Activated CD4-positive, alpha-beta memory T cell treated with anti-CD3 and anti-CD28 coated beads for 36 hours (primary cell): ENCODE measurements at regions not wholly inside any gene's neighbourhood (a gene's known extent, or its start where the extent isn't known, plus 50 kb on each side); places are given as distances from the start of the nearest gene placed in this dataset.

Experiments
- CTCF ChIA-PET: fragments of 350-600 bp; sonication (Branson Sonifier 250); formaldehyde crosslinking; loops from one replicate; lab custom pipeline; 2021; ENCODE audit warnings: antibody characterized with exemption, inconsistent platforms; lab: Charles Lee
- POLR2A ChIA-PET: fragments of 350-600 bp; sonication (Branson Sonifier 250); formaldehyde crosslinking; loops from one replicate; lab custom pipeline; 2021; ENCODE audit warnings: antibody characterized with exemption; lab: Charles Lee
- DNase-seq: peaks from one replicate; pipeline ENCODE4 v3.0.0-alpha.2; 2020
- H3K27ac Mint-ChIP-seq: one replicate; pipeline ENCODE4 v1.8.0; 2021; ENCODE audit warnings: mixed read lengths
- H3K27me3 Mint-ChIP-seq: one replicate; pipeline ENCODE4 v1.8.0; 2021; ENCODE audit warnings: mixed read lengths
- H3K36me3 Mint-ChIP-seq: one replicate; pipeline ENCODE4 v1.8.0; 2021; ENCODE audit warnings: mixed read lengths
- H3K4me1 Mint-ChIP-seq: one replicate; pipeline ENCODE4 v1.8.0; 2021; ENCODE audit warnings: low read depth, mixed read lengths
- H3K4me3 Mint-ChIP-seq: one replicate; pipeline ENCODE4 v1.8.0; 2021; ENCODE audit warnings: mild to moderate bottlenecking, mixed read lengths
- H3K9me3 Mint-ChIP-seq: one replicate; pipeline ENCODE4 v1.8.0; 2021; ENCODE audit warnings: mixed read lengths
- intact Hi-C: fragments of 100-400 bp; cut with micrococcal nuclease; formaldehyde crosslinking; loops from one replicate; pipeline ENCODE4 v1.15.1; 2023

DNA sequence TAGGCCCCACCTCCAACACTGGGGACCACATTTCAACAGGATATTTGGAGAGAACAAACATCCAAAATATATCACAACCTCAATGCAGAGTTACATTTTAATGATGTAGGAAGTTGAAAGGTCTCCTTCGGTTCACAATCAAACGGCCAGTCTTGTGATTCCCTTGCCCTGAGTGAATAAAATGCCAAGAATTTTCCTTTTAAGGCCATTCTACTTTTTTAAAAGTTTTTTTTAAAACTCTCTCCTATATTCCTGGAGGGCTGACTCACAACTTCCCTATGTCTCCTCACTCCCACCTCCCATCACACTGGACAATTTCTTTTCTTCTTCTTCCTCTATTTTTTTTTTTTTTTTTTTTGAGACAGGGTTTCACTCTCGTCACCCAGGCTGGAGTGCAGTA is 693.6 kb upstream of the AUTS2 start:
- no peak overlapping the region for H3K27ac Mint-ChIP-seq
- H3K9me3 Mint-ChIP-seq: peaks cover 16% of the 10 kb centered on the region
- H3K4me3 Mint-ChIP-seq: no peak overlapping the region
- DNase-seq: no peak
- ChIA-PET POLR2A (no interaction called here), CTCF (no interaction called here)
- no peaks in the 10 kb centered on the region for H3K4me1 Mint-ChIP-seq
- no peaks in the 10 kb centered on the region for H3K27me3 Mint-ChIP-seq
- intact Hi-C loops: no loop called here
- H3K36me3 Mint-ChIP-seq: no peaks in the 10 kb centered on the region

DNA sequence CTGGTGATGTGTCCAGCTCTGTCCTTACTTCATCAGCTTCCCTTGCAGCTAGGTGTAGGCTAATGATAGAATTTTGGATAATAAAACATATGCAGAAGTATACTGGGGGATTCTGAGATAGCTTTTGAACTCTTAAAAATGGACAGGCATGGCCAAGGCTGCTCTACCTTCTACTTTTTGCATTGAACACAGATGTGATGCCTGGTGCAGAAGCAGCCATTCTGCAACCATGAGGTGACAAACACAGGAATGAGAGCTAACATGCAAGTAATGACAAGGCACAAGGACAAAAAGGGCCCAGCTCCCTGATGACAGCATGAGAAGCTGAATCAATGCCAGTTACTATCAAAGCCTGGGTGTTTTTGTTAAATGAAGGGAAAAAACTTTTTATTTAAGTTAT is 686.5 kb upstream of the AUTS2 start:
- intact Hi-C loops: no loop called here

DNA sequence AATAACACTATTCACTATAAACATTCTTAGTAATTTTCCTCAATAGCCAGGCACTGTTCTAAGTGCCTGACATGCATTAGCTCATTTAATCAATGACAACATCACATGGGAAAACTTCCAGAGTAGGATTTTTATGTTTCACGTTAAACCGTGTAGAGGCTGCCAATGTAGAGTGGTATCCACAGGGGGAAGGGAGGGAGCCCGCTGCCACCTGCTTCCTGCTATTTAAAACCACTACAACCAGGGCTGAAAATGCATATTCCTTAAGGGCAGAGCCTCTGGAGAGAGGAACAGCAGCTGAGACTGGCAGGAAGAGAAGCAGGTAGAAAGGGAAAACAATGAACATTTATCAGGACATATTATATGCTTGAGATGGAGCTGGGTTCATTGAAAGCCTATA is 684.3 kb upstream of the AUTS2 start:
- Mint-ChIP-seq H3K27ac (no peak overlapping the region), H3K9me3 (peaks cover 25% of the 10 kb centered on the region), H3K4me3 (no peak overlapping the region), H3K27me3 (no peaks in the 10 kb centered on the region), H3K36me3 (no peaks in the 10 kb centered on the region), H3K4me1 (no peaks in the 10 kb centered on the region)
- DNase-seq: no peak
- intact Hi-C loops: no loop called here
- POLR2A ChIA-PET: no interaction called here
- CTCF ChIA-PET: interaction anchor here (0.9 kb wide), 1 partner anchor 33 kb away, joined by 3 read pairs; no protein-coding TSS in a partner anchor

More for the DNA sequence above, 686.5 kb upstream of the AUTS2 start:
- ChIA-PET CTCF (no interaction called here), POLR2A (no interaction called here)
- Mint-ChIP-seq H3K27me3 (no peaks in the 10 kb centered on the region), H3K9me3 (peaks cover 14% of the 10 kb centered on the region), H3K4me1 (no peaks in the 10 kb centered on the region), H3K4me3 (no peak overlapping the region), H3K27ac (no peak overlapping the region), H3K36me3 (no peaks in the 10 kb centered on the region)
- DNase-seq: no peak

DNA sequence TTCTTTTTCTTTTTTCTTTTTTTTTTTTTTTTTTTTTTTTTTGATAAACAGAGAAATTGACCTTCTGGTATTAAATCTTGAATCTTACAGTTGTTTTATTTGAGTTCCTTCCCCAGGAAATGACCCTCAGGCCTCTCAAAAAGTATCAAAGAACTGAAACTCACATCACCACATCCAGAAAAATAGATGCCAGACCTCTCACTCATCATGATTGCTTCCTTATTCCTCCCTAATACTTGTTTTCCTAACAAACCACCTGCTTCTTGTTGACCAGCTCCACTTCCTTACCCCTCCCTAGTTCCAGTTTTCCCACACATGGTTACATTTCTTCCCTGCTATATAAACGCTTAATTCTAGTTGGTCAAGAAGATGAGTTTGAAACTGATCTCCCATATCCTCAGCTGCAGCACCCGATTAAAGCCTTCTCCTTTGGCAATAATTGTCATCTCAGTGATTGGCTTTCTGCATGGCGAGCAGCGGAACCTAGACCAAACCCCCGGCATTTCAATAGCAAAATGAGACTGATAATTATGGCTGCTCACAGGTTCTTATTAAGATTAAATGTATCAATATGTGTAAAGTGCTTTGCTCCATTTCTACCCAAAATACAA is 681.1 kb upstream of the AUTS2 start:
- H3K27ac Mint-ChIP-seq: no peak overlapping the region
- CTCF ChIA-PET: no interaction called here

DNA sequence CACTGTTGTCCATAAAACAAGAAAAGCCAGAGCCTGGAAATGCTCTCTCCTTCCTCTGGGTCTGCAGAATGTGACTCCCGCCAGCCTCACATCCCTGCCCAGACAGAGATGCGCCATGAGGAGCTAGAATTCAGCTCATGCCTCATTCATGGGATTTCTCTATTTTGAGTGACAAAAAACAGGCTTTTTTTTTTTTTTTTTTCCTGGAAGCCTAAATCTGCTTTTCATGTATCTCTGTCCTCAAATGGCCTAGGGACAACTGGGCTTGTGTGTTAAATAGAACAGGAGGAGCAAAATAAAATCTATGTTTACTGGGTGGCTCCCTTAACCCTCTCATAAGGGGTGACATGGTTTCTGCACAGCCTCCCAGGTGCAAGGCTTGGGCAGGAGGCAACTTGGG is 679.7 kb upstream of the AUTS2 start:
- Mint-ChIP-seq H3K4me3 (no peak overlapping the region), H3K27me3 (no peaks in the 10 kb centered on the region), H3K4me1 (no peaks in the 10 kb centered on the region), H3K36me3 (no peaks in the 10 kb centered on the region), H3K27ac (no peak overlapping the region), H3K9me3 (peaks cover 27% of the 10 kb centered on the region)
- intact Hi-C loops: no loop called here
- POLR2A ChIA-PET: no interaction called here
- DNase-seq: no peak
- CTCF ChIA-PET: no interaction called here

More for the DNA sequence above, 681.1 kb upstream of the AUTS2 start:
- no peak for DNase-seq
- H3K4me3 Mint-ChIP-seq: no peak overlapping the region
- H3K4me1 Mint-ChIP-seq: no peaks in the 10 kb centered on the region
- H3K36me3 Mint-ChIP-seq: no peaks in the 10 kb centered on the region
- peaks cover 24% of the 10 kb centered on the region for H3K9me3 Mint-ChIP-seq
- POLR2A ChIA-PET: no interaction called here
- no peaks in the 10 kb centered on the region for H3K27me3 Mint-ChIP-seq
- intact Hi-C loops: no loop called here

DNA sequence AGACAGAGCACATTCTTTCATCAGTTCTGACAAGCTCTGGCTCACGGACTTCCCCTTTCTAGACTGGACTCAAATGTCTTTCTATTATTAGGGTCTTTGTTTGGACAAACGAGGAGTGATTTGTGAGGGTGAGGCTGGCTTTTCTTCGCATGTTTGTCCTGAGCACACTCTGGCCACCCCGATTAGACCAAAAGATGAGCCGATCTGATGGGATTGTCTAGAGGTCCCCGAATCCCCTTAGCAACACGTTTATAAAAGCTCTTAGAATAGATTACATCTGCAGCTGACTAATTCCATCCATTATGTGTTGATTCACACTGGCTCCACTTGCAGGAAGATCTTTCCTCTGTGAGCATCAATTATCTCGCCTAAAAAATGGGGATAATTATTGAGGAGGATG is 675.4 kb upstream of the AUTS2 start:
- H3K4me1 Mint-ChIP-seq: no peaks in the 10 kb centered on the region
- H3K36me3 Mint-ChIP-seq: no peaks in the 10 kb centered on the region
- H3K4me3 Mint-ChIP-seq: no peak overlapping the region
- CTCF ChIA-PET: no interaction called here
- DNase-seq: no peak
- H3K9me3 Mint-ChIP-seq: peaks cover 30% of the 10 kb centered on the region
- no peaks in the 10 kb centered on the region for H3K27me3 Mint-ChIP-seq
- POLR2A ChIA-PET: no interaction called here
- H3K27ac Mint-ChIP-seq: no peak overlapping the region
- intact Hi-C loops: no loop called here

DNA sequence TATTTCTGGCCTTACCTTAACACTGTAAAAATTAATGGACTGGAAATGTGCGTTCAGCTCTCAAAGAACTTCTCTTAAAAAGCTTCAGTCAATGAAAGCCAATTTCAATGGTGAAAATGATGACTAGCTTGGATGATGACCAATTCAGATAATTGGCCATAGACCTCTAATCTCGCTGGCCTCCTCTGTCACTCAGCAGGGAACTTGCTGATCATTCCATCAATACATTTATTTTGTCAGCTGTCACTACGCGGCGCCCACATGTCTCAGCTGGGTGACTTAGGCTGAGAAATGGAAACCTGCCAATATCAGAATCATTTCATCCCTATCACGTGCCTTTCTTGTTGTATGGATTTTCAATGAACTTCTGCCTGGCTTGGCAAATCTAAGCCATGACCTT is 673.0 kb upstream of the AUTS2 start:
- Mint-ChIP-seq H3K27ac (no peak overlapping the region), H3K27me3 (no peaks in the 10 kb centered on the region), H3K36me3 (no peaks in the 10 kb centered on the region), H3K9me3 (peaks cover 25% of the 10 kb centered on the region), H3K4me1 (no peaks in the 10 kb centered on the region), H3K4me3 (no peak overlapping the region)
- ChIA-PET POLR2A (no interaction called here), CTCF (no interaction called here)
- DNase-seq: no peak
- intact Hi-C loops: no loop called here

DNA sequence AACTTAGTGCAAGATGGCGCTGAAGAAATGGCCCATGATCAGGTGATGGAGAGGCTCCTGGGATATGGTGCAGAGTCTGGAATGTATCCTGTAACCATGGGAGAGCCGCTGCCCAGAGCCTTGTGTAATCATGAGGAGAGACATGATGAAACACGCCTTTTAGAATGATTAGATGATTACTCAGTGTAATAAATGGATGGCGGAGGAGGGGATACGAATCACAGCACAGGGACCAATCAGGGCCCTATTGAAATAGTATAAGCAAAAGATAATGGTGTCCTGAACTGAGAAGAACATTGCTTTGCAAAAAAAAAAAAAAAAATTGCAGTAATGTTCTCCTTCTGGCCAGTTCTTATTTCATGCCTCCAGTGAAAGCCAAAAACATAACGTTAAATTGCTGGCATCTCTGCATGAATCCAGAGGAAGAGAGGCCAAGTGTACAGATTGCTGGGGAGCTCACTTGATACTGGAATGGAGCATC is 668.5 kb upstream of the AUTS2 start:
- Mint-ChIP-seq H3K27ac (no peak overlapping the region), H3K36me3 (no peaks in the 10 kb centered on the region), H3K4me1 (no peaks in the 10 kb centered on the region), H3K4me3 (no peak overlapping the region), H3K9me3 (peaks cover 31% of the 10 kb centered on the region), H3K27me3 (no peaks in the 10 kb centered on the region)
- ChIA-PET CTCF (no interaction called here), POLR2A (no interaction called here)
- intact Hi-C loops: no loop called here
- no peak for DNase-seq

DNA sequence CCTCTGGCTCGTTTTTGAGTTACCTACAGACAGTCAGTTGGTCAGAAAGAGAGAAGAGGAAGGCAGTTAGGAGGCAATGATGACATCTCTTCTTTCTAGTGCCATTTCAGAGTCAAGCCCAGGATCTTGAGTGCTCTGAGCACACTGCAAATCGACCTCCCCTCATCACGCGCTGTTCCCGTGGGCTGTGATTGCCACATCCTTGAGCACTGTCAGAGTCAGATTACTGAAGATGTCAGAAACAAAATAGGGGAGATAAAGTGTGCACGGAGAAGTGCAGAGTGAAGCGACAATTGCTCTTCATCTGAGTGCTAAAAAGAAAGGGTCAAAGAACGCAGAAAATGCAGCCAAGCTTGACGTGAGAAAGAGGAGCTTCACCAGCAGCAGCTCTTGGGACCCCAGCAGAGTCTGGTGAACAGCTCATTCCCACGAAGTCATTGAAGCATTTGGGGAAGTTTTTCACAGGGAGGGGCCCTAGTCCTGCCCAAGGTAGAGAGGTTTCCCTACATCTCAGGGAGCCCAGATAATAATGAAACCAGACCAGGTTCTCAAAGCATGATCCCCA is 661.7 kb upstream of the AUTS2 start:
- intact Hi-C loops: no loop called here
- ChIA-PET CTCF (no interaction called here), POLR2A (no interaction called here)
- Mint-ChIP-seq H3K9me3 (peaks cover 40% of the 10 kb centered on the region), H3K4me1 (no peaks in the 10 kb centered on the region), H3K27ac (no peak overlapping the region), H3K4me3 (no peak overlapping the region), H3K27me3 (no peaks in the 10 kb centered on the region), H3K36me3 (no peaks in the 10 kb centered on the region)
- no peak for DNase-seq

DNA sequence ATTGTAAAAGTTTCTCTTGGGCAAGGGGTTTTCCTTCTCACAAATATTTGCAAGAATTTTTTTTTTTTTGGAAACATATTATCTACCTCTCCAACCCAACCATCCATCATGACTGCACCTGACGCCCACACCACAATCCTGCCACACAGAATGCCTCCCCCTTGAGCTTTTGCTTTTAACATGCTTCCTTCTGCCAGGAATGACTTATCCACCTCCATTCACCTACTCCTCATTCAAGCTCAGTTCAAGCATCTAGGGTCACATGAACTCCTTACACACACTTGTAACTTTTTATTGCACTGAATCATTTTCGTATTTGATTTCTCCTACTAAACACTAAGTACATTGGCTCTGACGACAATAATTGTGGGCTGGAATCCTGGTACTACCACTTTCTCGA is 660.1 kb upstream of the AUTS2 start:
- CTCF ChIA-PET: no interaction called here
- intact Hi-C loops: no loop called here
- Mint-ChIP-seq H3K4me1 (no peaks in the 10 kb centered on the region), H3K4me3 (no peak overlapping the region), H3K9me3 (peaks cover 40% of the 10 kb centered on the region), H3K36me3 (no peaks in the 10 kb centered on the region), H3K27ac (no peak overlapping the region), H3K27me3 (no peaks in the 10 kb centered on the region)
- DNase-seq: no peak
- POLR2A ChIA-PET: no interaction called here

DNA sequence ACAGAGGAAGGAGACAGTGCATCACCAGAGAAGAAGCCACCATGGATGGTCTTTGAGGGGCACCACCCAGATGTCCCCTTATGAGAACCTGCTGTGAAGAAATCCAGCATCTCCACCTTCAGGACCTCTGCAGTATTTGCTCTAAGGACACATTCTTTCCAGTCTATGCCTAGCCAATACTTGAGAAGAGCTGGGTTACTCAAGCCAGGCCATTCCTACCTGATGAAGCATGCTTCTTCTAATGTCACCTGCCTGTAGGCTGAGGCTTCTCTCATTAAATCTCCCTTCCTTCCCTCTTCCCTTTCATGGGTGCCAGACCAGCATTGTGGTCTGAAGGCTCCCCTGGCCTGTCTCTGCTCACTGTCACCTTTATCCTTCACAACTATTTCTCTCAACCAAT is 654.5 kb upstream of the AUTS2 start:
- H3K27me3 Mint-ChIP-seq: no peaks in the 10 kb centered on the region
- intact Hi-C loops: no loop called here
- no peak overlapping the region for H3K4me3 Mint-ChIP-seq
- no peaks in the 10 kb centered on the region for H3K36me3 Mint-ChIP-seq
- CTCF ChIA-PET: no interaction called here
- H3K4me1 Mint-ChIP-seq: no peaks in the 10 kb centered on the region
- H3K9me3 Mint-ChIP-seq: peaks cover 40% of the 10 kb centered on the region
- no peak overlapping the region for H3K27ac Mint-ChIP-seq
- DNase-seq: no peak
- POLR2A ChIA-PET: no interaction called here

DNA sequence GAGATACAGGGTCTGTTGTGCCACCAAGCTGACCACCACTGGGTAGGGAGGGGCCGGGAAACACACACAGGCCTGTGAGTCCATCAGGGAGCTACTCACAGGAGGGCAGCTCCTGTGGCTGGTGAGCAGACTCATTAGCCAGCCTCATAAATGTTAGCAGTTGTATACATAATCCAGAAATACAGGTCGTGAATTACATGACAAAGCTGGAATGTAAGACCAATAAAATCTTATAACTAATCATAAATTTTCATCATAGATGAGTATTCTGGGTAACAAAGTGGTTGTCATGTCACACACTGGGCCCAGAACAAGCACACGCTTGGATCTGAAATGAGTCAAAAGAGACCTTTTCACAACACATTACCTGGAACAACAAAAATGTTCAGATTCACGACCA is 642.6 kb upstream of the AUTS2 start:
- no peak overlapping the region for H3K4me3 Mint-ChIP-seq
- H3K36me3 Mint-ChIP-seq: no peaks in the 10 kb centered on the region
- ChIA-PET CTCF (no interaction called here), POLR2A (no interaction called here)
- no peaks in the 10 kb centered on the region for H3K27me3 Mint-ChIP-seq
- H3K4me1 Mint-ChIP-seq: no peaks in the 10 kb centered on the region
- H3K27ac Mint-ChIP-seq: no peak overlapping the region
- DNase-seq: no peak
- peaks cover 7% of the 10 kb centered on the region for H3K9me3 Mint-ChIP-seq
- intact Hi-C loops: no loop called here

DNA sequence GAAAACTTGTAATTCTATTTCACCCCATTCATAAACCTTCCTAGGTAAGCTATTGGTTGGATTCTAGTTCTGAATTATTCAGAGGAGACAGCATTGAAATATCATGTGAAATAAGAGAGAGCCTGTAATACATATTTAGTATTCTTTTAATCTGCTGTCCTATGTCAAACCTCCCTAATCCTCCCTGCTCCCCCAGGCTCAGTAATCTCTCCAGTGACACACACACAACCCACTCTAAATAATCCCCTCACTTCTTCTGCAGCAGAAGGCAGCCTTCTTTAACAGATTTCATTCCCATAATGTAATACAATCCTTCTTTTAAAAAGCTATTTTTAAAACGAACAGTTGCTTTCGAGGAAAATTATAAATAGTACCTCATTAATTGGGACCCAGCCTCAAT is 639.7 kb upstream of the AUTS2 start:
- H3K4me1 Mint-ChIP-seq: no peaks in the 10 kb centered on the region
- no peak overlapping the region for H3K27ac Mint-ChIP-seq
- H3K9me3 Mint-ChIP-seq: peaks cover 14% of the 10 kb centered on the region
- intact Hi-C loops: no loop called here
- no peak overlapping the region for H3K4me3 Mint-ChIP-seq
- POLR2A ChIA-PET: no interaction called here
- CTCF ChIA-PET: no interaction called here
- DNase-seq: no peak
- no peaks in the 10 kb centered on the region for H3K27me3 Mint-ChIP-seq
- H3K36me3 Mint-ChIP-seq: no peaks in the 10 kb centered on the region
